ENCODE measurements at regions not wholly inside any gene's neighbourhood (a gene's known extent, or its start where the extent isn't known, plus 50 kb on each side); places are given as distances from the start of the nearest gene placed in this dataset.

DNA sequence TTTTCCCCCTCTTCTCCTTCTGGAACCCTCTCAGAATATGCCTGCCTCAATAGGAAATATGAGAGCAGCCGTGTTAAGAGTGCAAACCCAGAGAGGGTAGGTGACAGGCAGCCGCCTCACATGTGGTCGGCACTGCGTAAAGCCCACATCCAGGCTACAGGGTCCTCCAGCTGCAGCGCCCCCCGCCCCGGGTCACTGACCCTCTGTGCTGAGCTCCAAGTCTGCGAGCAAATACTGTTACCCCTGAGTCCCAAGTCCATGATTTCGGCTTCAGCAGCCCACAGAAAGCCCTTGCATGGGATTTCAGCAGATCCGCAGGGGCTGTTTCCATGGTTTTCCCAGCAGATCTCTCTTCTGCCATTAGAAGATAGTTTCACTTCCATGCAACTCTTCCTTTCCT lies 186.9 kb upstream of the IRS2 start:
- H2BK5ac ChIP-seq (ENCODE audit: low read depth, low read length) = no peak overlapping the region; the same call in 1 of the 2 replicates
- H3K4me1 ChIP-seq (replicated peaks in 1 of 4; ENCODE audit: control insufficient read depth in 3 of 4, insufficient read depth in 4 of 4, low read length in 3 of 4) = no peaks in the 10 kb centered on the region
- no peak for TF ChIP-seq CBX5 (IDR thresholded peaks at IDR 0.05; ENCODE audit: low read depth, low read length)
- no peak for TF ChIP-seq PHF8 (conservative IDR thresholded peaks at IDR 0.05; ENCODE audit: low read depth, low read length)
- TF ChIP-seq, protein P1, sequence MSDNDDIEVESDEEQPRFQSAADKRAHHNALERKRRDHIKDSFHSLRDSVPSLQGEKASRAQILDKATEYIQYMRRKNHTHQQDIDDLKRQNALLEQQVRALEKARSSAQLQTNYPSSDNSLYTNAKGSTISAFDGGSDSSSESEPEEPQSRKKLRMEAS (IDR thresholded peaks at IDR 0.05) = no peak
- TF ChIP-seq, protein P2, sequence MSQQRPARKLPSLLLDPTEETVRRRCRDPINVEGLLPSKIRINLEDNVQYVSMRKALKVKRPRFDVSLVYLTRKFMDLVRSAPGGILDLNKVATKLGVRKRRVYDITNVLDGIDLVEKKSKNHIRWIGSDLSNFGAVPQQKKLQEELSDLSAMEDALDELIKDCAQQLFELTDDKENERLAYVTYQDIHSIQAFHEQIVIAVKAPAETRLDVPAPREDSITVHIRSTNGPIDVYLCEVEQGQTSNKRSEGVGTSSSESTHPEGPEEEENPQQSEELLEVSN (IDR thresholded peaks at IDR 0.05) = no peak
- peak overlapping the region; percentile 71; the same call in 1 of the 2 replicates for H4K8ac ChIP-seq (ENCODE audit: extremely low read depth, insufficient read depth, low read length)
- no peak overlapping the region for H3K18ac ChIP-seq (ENCODE audit: extremely low read depth, low read length)
- H2BK12ac ChIP-seq (ENCODE audit: low read depth, low read length) = no peak overlapping the region
- H3K79me1 ChIP-seq (ENCODE audit: low read depth, low read length) = no peaks in the 10 kb centered on the region
- no peak overlapping the region for H2AFZ ChIP-seq (ENCODE audit: low read length)
- H3K9me3 ChIP-seq (ENCODE audit: insufficient read depth in 2 of 2, low read depth in 1 of 2, low read length in 1 of 2) = peaks cover 3 to 9% of the 10 kb centered on the region in 2 experiments; a peak in 1 of 4 replicates
- H2BK120ac ChIP-seq (replicated peaks; ENCODE audit: low read depth, low read length) = no peak overlapping the region
- no peak overlapping the region for H3K4me2 ChIP-seq (ENCODE audit: insufficient read depth in 1 of 2, low read depth in 2 of 2, low read length in 2 of 2)
- WGBS, 2 experiments (ENCODE audit: extremely low coverage in 1 of 2, insufficient coverage in 1 of 2, insufficient read length in 1 of 2, insufficient replicate concordance in 2 of 2, low coverage in 1 of 2, low lambda C conversion rate in 2 of 2, missing lambda C conversion rate in 1 of 2) = 92% methylated on average over 10 of the region's 10 CpGs; no CpG with 5 or more reads in 1 of the 2 experiments
- H2BK20ac ChIP-seq (ENCODE audit: low read length) = no peak overlapping the region
- H3K79me2 ChIP-seq (ENCODE audit: control insufficient read depth in 1 of 2, insufficient read depth in 2 of 2, low read length in 2 of 2) = no peaks in the 10 kb centered on the region
- H4K5ac ChIP-seq (ENCODE audit: insufficient read length, low read depth, low read length) = no peak overlapping the region
- no peak overlapping the region for H4K91ac ChIP-seq (replicated peaks; ENCODE audit: insufficient read length, low read length)
- no peak overlapping the region for H3K23ac ChIP-seq (ENCODE audit: insufficient read length)
- no peak for FAIRE-seq
- no peaks in the 10 kb centered on the region for H4K20me1 ChIP-seq (replicated peaks in 1 of 2; ENCODE audit: control insufficient read depth in 1 of 2, insufficient read depth in 2 of 2, low read length in 2 of 2)
- CTCF ChIA-PET (ENCODE audit: partially characterized antibody) = no interaction called here
- H3K27ac ChIP-seq (ENCODE audit: low read depth, low read length) = no peak overlapping the region
- POLR2A ChIA-PET (ENCODE audit: partially characterized antibody) = no interaction called here
- H3K4me3 ChIP-seq (ENCODE audit: extremely low read depth in 1 of 4, insufficient read depth in 2 of 4, low read depth in 3 of 4, low read length in 4 of 4) = no peak overlapping the region
- no peak overlapping the region for H3K14ac ChIP-seq (ENCODE audit: insufficient read length)
- H3K9ac ChIP-seq (replicated peaks in 1 of 4; ENCODE audit: extremely low read depth in 1 of 4, low read depth in 3 of 4, low read length in 3 of 4) = no peak overlapping the region
- no peaks in the 10 kb centered on the region for H3K36me3 ChIP-seq (ENCODE audit: control insufficient read depth in 2 of 4, insufficient read depth in 4 of 4, low read length in 3 of 4)
- H2AK5ac ChIP-seq (ENCODE audit: low read depth, low read length) = no peak overlapping the region
- H3K4ac ChIP-seq (replicated peaks; ENCODE audit: insufficient read length, low read depth, low read length) = no peak overlapping the region
- DNase-seq (ENCODE audit: low read depth in 1 of 2, low spot score in 2 of 2) = no peak
- H3K56ac ChIP-seq (replicated peaks; ENCODE audit: insufficient read length, low read depth, low read length) = no peak overlapping the region
- no peak overlapping the region for H2BK15ac ChIP-seq (ENCODE audit: low read length)
- no peaks in the 10 kb centered on the region for H3K23me2 ChIP-seq (ENCODE audit: low read depth, low read length)
- H3K27me3 ChIP-seq (replicated peaks in 1 of 4; ENCODE audit: control insufficient read depth in 3 of 4, extremely low read depth in 1 of 4, insufficient read depth in 3 of 4, low read length in 3 of 4) = no peaks in the 10 kb centered on the region

Data from H1 (cell line).